ENCODE measurements at regions not wholly inside any gene's neighbourhood (a gene's known extent, or its start where the extent isn't known, plus 50 kb on each side); places are given as distances from the start of the nearest gene placed in this dataset.

GRCh38 chr18:72360634-72361033 is 183.5 kb downstream of the CBLN2 start:
- DNase-seq (ENCODE audit: low read depth) = no peak

GRCh38 chr18:72342933-72343332 is 201.2 kb downstream of the CBLN2 start:
- peak; percentile 0 for DNase-seq (ENCODE audit: low read depth)

GRCh38 chr18:72339976-72340375 is 204.2 kb downstream of the CBLN2 start:
- DNase-seq (ENCODE audit: low read depth) = no peak

DNA sequence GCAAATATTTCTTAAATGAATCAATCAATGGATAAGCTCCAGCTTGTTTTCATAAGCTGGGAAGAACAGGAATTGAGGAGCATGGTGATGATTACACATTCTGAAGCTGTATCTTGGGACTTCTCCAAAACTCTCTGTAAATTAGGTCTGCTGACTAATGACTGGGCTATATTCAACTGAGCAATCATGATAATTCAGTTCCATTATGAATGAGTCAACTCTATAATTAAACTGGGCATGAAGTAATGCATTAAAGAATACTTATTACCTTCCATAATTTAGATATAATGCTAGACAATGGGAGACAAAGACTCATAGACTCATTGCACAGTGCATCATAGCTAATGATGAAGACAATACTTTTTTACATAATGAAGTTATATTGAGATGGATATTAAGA is 207.4 kb downstream of the CBLN2 start:
- DNase-seq (ENCODE audit: low read depth) = no peak

- no peak for DNase-seq (ENCODE audit: low read depth)
Measured at GRCh38 chr18:72329533-72329932, 214.6 kb downstream of the CBLN2 start.

- DNase-seq (ENCODE audit: low read depth) = no peak
Measured at GRCh38 chr18:72325307-72325706, 218.8 kb downstream of the CBLN2 start.

DNA sequence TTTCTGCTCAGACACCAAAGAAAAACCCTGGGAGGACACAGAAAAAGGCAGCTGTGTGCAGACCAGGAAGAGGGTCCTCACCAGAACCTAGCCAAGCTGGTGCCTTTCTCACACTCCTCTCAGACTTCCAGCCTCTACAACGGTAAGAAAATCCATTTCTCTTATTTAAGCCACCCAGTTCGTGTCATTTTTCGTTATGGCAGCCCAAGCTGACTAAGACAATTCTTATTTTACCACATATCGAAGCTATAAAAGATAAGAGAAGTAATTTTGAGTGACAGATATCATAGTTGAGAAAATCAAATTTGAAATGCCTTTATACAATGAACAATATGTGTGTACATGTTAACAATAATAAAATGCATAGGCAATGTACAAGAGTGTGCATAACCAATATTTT is 219.5 kb downstream of the CBLN2 start:
- DNase-seq (ENCODE audit: low read depth) = no peak

GRCh38 chr18:72316497-72316896 is 227.6 kb downstream of the CBLN2 start:
- DNase-seq (ENCODE audit: low read depth) = no peak

GRCh38 chr18:72283148-72283925 is 260.8 kb downstream of the CBLN2 start:
- DNase-seq (ENCODE audit: low read depth) = no peak

- DNase-seq (ENCODE audit: low read depth) = no peak
Measured at GRCh38 chr18:72273025-72273424, 271.1 kb downstream of the CBLN2 start.

- DNase-seq (ENCODE audit: low read depth) = no peak
Measured at GRCh38 chr18:72261590-72261989, 282.6 kb downstream of the CBLN2 start.

DNA sequence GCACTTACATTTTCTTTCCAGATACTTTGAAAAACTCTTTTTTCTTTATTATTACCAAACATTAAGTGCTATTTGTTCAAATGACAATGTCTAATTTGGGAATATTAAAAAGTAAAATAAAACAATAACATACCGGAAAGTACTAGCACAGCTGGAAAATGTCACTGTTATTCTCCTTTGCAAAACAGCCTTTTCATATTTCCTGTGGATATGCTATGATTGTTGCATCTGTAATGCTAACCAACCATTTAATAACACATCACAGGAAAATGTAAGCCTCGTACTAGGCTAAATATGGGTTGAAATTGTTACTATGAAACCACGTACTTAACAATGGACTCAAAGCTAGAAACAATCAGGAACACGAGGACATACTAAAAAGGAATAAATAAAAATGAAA is 298.1 kb downstream of the CBLN2 start:
- no peak for DNase-seq (ENCODE audit: low read depth)

DNA sequence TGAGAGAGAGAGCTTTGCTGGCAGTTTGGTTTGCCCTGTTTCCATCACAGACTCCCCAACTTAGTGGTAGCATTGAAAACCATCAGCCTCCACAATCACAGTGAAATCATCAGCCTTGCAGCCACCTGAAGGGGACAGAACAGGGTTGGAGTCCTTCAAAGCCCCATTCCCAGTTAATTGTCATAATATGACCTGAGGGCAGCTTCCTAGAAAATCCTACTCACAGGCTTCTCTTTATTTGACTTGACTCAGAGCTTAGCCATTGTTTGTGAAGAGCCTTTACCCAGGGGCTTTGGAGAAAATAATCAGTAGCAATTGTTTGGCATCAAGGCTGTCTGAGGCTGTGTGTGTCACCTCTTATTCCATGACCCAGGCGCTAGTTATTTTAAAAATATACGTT is 308.7 kb downstream of the CBLN2 start:
- DNase-seq (ENCODE audit: low read depth) = no peak

DNA sequence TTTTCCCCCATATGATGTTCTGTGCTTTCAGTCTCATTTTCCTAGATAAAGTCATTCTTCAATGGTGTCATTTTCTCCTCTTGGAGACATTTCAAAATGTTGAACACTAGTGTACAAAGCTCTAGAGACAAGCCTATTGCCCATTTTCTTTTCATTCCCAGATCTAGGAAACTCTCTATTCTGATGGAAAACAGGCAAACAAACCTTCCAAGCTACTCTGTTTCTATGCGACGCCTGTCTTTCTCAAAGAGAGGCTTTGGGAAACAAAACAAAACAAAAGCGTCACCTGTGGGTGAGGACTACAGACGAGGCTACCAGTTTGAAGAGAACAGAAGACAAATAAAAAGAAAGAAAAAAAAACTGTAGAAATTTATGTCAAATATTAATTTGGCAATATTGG is 311.0 kb downstream of the CBLN2 start:
- no peak for DNase-seq (ENCODE audit: low read depth)

DNA sequence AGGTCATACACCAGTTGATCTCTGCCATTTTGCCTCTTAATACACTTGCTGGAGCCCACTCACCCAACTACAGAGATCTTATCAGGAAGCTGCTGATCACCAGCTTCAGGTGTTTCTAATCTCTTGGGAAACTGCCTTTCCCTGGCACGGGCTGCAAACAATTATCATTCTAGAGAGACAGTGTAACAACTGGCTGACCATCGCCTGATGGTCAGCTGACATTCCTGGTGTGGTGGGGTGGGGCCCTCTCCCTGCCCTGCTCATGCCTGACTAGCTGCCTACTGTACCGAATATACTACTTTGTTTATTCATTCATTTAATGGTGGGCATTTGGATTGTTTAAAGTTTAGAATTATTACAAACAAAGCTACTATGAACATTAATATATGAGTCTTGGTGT is 311.5 kb downstream of the CBLN2 start:
- no peak for DNase-seq (ENCODE audit: low read depth)

DNA sequence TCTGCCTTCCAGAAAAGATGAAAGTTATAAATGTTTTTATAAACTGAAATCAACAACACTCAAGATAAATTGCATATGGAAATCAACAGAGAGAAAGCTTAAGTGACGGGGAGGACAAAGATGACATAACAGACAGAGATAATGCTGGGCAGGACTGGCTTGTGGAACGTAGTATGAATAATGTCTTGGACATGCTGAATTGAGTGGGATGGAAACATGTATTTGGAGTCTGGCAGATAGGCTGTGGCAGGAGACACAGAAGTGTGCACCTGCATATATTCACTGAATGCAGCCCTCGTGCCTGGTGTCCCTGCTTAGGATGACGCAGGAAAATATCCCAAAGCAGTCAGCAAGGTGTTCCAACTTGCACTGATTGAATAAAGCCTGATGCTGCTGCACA is 318.2 kb downstream of the CBLN2 start:
- no peak for DNase-seq (ENCODE audit: low read depth)

DNA sequence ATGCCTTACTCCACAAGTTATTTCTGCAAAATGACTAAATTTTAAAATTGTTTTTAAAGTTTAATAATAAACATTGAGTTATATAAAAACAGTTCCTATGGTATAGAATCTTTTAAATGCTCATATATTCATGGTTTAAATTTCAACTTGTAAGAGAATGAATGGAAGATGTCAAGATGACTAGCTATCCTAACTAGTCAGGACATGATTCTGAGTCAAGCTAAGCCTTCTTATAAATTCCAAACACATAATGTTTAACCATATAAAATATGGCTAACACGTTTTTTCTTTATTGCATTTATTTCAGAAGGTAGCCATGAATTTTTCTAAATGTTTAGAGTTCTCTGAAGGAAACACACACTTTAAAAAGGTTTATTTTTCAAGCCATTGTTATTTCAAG is 320.4 kb downstream of the CBLN2 start:
- no peak for DNase-seq (ENCODE audit: low read depth)

GRCh38 chr18:72208920-72209676 is 335.0 kb downstream of the CBLN2 start:
- no peak for DNase-seq (ENCODE audit: low read depth)

DNA sequence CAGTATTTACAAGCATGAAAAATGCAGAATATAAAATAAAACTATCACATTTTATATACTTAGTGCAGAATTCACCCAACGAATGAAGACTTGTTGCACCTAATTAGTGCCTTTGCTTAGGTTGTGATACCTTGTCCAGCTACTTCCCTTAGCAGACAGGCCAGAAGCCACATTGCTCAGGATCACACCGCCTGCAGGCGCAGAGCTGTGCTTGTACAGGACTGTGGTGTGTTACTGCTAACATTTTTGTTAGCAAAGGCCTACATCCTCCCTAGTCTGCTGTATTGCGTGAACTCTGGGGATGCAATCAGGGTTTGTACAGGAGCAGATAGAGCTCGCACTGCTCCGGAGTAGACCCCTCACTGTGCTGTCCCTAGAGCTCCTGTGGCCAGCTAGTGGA is 336.9 kb downstream of the CBLN2 start:
- DNase-seq (ENCODE audit: low read depth) = no peak

DNA sequence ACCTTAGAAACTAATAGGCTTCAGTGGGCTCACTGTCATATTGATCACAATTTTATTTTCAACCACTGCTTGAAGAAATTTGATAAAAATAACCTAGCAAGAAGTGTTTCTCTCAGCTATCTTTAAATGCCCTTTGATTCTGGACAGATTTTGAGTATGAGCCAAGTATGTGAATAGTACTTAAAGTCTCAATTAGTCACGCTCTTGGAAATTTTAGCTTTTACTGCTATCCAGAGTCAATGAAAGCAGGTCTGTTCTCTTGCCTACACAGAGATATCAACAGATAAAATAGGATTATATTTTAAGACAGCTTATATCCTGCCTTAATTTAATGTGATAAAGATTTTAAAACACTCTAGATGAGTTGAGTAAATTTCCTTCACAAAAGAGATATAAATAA is 337.3 kb downstream of the CBLN2 start:
- no peak for DNase-seq (ENCODE audit: low read depth)

DNA sequence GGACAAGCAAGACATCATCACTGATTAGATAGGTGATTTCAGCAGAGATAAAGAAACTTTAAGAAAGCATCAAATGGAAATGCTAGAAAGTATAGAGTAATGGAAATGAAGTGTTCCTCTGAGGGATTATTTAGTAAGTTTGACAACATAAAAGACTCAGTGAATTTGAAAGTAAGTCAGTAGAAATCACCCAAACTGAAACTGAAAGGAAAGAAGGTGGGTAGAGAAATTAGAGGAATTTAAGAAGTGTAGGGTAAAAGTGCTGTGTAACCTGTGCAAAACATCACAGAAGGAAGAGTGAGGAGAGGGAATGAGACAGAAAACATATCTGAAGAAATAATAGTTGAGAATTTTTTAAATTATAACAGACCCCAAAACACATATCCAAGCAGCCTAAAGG is 343.1 kb downstream of the CBLN2 start:
- DNase-seq (ENCODE audit: low read depth) = no peak

- no peak for DNase-seq (ENCODE audit: low read depth)
Measured at GRCh38 chr18:72197591-72197990, 346.6 kb downstream of the CBLN2 start.

GRCh38 chr18:72194072-72194471 is 350.1 kb downstream of the CBLN2 start:
- no peak for DNase-seq (ENCODE audit: low read depth)

GRCh38 chr18:72187956-72188355 is 356.2 kb downstream of the CBLN2 start:
- no peak for DNase-seq (ENCODE audit: low read depth)
